ENCODE measurements at regions not wholly inside any gene's neighbourhood (a gene's known extent, or its start where the extent isn't known, plus 50 kb on each side); places are given as distances from the start of the nearest gene placed in this dataset.

DNA sequence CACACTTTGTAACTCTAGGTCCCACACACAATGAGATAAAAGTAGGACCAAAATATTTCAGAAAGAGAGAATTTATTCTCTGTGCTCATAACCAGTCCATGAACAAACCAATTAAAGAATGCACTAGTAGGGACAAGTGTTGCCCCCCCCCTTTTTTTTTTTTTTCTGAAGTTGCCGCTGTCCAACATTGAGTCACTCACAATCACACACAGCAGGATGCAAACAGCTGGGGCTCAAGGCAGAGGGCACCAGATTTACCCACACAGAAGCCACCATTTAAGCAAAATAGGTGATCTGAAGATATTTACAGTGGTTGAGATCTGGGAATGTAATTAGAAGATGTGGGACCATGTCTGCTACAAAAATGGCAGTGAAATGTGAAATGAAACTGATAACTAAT, 850.9 kb upstream of the SLIT2 start:
- TF ChIP-seq, protein P1, sequence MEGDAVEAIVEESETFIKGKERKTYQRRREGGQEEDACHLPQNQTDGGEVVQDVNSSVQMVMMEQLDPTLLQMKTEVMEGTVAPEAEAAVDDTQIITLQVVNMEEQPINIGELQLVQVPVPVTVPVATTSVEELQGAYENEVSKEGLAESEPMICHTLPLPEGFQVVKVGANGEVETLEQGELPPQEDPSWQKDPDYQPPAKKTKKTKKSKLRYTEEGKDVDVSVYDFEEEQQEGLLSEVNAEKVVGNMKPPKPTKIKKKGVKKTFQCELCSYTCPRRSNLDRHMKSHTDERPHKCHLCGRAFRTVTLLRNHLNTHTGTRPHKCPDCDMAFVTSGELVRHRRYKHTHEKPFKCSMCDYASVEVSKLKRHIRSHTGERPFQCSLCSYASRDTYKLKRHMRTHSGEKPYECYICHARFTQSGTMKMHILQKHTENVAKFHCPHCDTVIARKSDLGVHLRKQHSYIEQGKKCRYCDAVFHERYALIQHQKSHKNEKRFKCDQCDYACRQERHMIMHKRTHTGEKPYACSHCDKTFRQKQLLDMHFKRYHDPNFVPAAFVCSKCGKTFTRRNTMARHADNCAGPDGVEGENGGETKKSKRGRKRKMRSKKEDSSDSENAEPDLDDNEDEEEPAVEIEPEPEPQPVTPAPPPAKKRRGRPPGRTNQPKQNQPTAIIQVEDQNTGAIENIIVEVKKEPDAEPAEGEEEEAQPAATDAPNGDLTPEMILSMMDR (IDR thresholded peaks at IDR 0.05; ENCODE audit: insufficient read depth, low read length, poor library complexity, severe bottlenecking) = no peak
- no peak for TF ChIP-seq EZH2phosphoT487 (conservative IDR thresholded peaks at IDR 0.05; ENCODE audit: low read length)

Measured in SU-DHL-6 (cell line).